ENCODE measurements at regions not wholly inside any gene's neighbourhood (a gene's known extent, or its start where the extent isn't known, plus 50 kb on each side); places are given as distances from the start of the nearest gene placed in this dataset.

DNA sequence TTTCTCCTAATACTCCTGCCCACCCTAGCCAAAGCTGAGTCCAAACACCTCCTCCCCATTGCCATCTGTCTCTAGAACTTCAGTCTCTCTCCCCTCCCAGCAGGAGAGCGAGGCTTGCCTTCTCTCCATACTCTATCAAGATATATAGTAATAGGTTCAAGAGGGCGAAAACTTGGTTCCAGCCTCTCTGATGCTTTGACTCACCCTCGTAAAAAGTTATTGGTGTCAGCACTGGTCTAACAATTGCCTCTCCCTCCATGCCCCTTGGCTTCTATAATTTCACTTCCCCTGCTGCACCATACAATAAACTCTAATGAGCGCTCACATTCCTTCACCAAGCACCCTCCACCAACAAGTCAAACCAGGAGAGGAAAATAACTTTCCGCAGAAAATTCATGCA, 797.3 kb downstream of the BCL11A start:
- TF ChIP-seq, protein P1, sequence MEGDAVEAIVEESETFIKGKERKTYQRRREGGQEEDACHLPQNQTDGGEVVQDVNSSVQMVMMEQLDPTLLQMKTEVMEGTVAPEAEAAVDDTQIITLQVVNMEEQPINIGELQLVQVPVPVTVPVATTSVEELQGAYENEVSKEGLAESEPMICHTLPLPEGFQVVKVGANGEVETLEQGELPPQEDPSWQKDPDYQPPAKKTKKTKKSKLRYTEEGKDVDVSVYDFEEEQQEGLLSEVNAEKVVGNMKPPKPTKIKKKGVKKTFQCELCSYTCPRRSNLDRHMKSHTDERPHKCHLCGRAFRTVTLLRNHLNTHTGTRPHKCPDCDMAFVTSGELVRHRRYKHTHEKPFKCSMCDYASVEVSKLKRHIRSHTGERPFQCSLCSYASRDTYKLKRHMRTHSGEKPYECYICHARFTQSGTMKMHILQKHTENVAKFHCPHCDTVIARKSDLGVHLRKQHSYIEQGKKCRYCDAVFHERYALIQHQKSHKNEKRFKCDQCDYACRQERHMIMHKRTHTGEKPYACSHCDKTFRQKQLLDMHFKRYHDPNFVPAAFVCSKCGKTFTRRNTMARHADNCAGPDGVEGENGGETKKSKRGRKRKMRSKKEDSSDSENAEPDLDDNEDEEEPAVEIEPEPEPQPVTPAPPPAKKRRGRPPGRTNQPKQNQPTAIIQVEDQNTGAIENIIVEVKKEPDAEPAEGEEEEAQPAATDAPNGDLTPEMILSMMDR (IDR thresholded peaks at IDR 0.05; ENCODE audit: insufficient read depth, low read length, poor library complexity, severe bottlenecking), result no peak
- no peak for TF ChIP-seq EZH2phosphoT487 (conservative IDR thresholded peaks at IDR 0.05; ENCODE audit: low read length)
